IgD-negative memory B cell (primary cell): ENCODE measurements at regions not wholly inside any gene's neighbourhood (a gene's known extent, or its start where the extent isn't known, plus 50 kb on each side); places are given as distances from the start of the nearest gene placed in this dataset.

Experiments used
- H3K27ac Mint-ChIP-seq, 3 donors: one replicate each; pipeline ENCODE4 v1.8.0; 2020 to 2022; ENCODE audit warnings: mild to moderate bottlenecking in 3 of 3, mixed read lengths in 3 of 3, moderate library complexity in 1 of 3
- H3K27me3 Mint-ChIP-seq: one replicate; pipeline ENCODE4 v1.8.0; 2021; ENCODE audit warnings: mixed read lengths
- H3K36me3 Mint-ChIP-seq: one replicate; pipeline ENCODE4 v1.8.0; 2020; ENCODE audit warnings: mild to moderate bottlenecking, mixed read lengths
- H3K4me1 Mint-ChIP-seq, 3 donors: one replicate each; pipeline ENCODE4 v1.8.0; 2020 to 2022; ENCODE audit warnings: mixed read lengths in 3 of 3, mild to moderate bottlenecking in 1 of 3
- H3K4me3 Mint-ChIP-seq, 4 donors: one replicate each; pipeline ENCODE4 v1.8.0; 2020 to 2022; ENCODE audit warnings: mild to moderate bottlenecking in 4 of 4, mixed read lengths in 4 of 4, moderate library complexity in 3 of 4
- H3K9me3 Mint-ChIP-seq, 3 donors: one replicate each; pipeline ENCODE4 v1.8.0; 2020 to 2021; ENCODE audit warnings: mixed read lengths in 3 of 3, mild to moderate bottlenecking in 1 of 3

DNA sequence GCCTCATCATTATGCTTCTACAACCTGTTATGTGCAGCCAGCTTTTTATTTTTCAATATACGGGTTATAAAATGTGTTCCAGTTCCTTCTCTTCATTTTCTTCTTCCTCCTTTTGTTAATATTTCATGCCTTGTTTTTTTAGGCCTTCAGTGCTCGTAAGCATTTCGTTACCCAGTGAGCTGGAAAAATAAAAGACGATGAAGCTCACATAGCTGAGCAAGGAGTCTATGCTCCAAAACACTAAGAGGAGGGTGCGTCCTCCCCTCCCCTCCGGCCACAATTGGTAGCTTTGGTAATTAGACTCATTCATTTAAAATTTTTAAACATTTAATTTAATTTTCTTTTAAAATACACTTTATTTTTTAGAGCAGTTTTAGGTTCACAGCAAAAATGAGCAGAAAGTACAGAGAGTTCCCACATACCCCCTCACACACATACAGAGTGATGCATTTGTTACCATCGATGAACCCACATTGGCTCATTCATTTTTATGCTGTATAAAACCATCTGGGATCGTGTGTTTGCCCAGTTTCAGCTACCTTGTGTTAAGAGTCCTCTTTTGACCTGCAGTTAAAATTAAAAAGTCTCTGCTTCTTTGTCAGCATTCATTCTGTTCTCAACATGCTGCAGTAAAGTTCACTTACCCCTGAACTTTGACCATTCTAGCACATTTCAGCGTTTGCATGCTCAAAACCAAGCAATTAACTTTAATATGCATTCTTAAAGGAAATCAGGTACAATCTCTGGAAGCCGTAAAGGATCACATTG lies 223.9 kb downstream of the LACC1 start:
- Mint-ChIP-seq H3K27me3 (peaks cover 1% of the 10 kb centered on the region), H3K4me3 (no peak overlapping the region), H3K9me3 (peaks cover 3 to 9% (median 8%) of the 10 kb centered on the region in 3 donors)

DNA sequence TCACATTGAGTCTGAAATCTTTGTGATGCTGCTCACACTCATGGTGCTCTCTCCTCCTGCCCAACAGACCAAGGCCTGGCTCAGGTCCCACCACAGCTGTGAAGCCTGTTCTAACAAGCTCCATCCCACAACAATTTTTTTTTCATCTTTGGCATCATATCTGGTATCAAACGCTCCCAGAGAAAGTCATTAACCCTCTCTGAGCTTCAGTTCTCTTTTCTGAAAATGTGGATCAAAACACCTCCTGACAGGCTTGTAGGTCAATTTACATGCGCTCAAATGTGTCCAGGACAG lies 224.4 kb downstream of the LACC1 start:
- H3K4me1 Mint-ChIP-seq, result peaks cover 0 to 1% (median 0%) of the 10 kb centered on the region in 3 donors
- H3K36me3 Mint-ChIP-seq, result no peaks in the 10 kb centered on the region
- peaks cover 1% of the 10 kb centered on the region for H3K27me3 Mint-ChIP-seq
- H3K9me3 Mint-ChIP-seq, result peaks cover 3 to 9% (median 8%) of the 10 kb centered on the region in 3 donors
- H3K4me3 Mint-ChIP-seq, result peak overlapping the region in 1 of 4 donors; percentile 29
- H3K27ac Mint-ChIP-seq, result no peak overlapping the region

More for the DNA sequence above, 223.9 kb downstream of the LACC1 start:
- peaks cover 0 to 1% (median 0%) of the 10 kb centered on the region in 3 donors for H3K4me1 Mint-ChIP-seq
- H3K36me3 Mint-ChIP-seq, result no peaks in the 10 kb centered on the region
- H3K27ac Mint-ChIP-seq, result no peak overlapping the region

DNA sequence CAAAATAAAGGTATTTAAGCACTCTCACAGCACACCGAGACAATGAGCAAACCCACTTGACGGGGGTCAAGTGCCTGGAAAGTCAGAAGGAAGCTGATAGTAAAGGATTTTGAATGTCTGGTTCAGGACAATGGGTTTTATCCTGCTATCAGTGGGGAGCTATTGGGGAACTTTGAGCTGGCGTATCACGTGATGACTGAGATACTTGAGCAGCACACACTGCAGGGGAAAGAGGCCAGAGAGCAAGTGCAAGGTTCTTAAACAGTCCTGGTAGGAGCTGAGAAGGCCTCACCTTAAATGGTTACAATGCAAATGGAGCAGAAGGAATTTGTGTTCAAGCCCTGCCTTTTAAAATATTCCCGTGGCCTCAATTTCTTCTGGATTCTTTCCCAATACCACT lies 225.3 kb downstream of the LACC1 start:
- Mint-ChIP-seq H3K27ac (no peak overlapping the region), H3K27me3 (peaks cover 5% of the 10 kb centered on the region), H3K4me1 (peaks cover 0 to 1% (median 0%) of the 10 kb centered on the region in 3 donors), H3K9me3 (peaks cover 3 to 9% (median 8%) of the 10 kb centered on the region in 3 donors), H3K4me3 (no peak overlapping the region), H3K36me3 (no peaks in the 10 kb centered on the region)

DNA sequence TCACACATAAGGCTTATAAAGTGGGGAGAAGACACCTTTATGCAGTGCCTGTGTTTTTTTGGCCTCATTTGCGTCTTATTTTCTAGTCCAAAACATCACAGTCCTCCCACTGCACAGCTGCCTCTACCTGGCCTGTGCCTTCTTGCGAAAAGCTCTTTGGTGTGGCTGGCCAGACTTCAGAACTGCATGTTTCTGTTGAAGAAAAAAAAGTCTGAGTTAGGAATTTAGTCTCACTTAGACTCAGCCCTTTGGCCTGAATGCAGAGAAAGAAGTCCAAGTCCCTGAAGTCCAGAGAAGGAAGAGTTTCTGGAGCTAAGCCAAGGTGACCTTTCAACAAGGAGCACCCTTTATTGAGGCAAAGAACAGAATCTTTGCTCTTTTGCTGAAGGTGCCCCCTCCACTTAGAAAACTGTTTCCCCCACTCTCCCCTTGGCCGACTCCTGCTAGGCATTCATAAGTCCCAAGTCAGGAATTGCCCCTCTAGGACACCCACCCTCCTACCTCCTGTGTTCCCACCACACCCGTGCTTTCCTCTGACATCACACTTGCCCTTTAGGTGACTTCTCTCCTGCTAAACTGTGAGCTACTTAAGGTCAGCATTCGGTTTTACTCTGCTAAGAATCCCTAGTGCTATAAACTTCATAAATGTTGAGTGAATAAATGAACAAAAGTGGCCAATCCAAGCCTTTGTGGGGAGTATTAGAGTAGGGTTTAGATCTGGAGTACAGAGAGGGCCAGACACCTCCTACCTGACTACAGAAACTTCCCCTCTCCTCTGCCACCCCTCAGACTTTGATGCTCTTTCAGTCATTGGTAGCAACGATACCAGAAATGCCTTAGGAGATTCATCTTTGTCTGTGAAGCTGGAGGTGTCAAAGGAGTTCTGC lies 226.8 kb downstream of the LACC1 start:
- H3K4me3 Mint-ChIP-seq, result no peak overlapping the region
- no peak overlapping the region for H3K27ac Mint-ChIP-seq
- no peaks in the 10 kb centered on the region for H3K36me3 Mint-ChIP-seq
- peaks cover 3 to 5% (median 4%) of the 10 kb centered on the region in 3 donors for H3K9me3 Mint-ChIP-seq
- peaks cover 5% of the 10 kb centered on the region for H3K27me3 Mint-ChIP-seq
- peaks cover 0 to 1% (median 0%) of the 10 kb centered on the region in 3 donors for H3K4me1 Mint-ChIP-seq

DNA sequence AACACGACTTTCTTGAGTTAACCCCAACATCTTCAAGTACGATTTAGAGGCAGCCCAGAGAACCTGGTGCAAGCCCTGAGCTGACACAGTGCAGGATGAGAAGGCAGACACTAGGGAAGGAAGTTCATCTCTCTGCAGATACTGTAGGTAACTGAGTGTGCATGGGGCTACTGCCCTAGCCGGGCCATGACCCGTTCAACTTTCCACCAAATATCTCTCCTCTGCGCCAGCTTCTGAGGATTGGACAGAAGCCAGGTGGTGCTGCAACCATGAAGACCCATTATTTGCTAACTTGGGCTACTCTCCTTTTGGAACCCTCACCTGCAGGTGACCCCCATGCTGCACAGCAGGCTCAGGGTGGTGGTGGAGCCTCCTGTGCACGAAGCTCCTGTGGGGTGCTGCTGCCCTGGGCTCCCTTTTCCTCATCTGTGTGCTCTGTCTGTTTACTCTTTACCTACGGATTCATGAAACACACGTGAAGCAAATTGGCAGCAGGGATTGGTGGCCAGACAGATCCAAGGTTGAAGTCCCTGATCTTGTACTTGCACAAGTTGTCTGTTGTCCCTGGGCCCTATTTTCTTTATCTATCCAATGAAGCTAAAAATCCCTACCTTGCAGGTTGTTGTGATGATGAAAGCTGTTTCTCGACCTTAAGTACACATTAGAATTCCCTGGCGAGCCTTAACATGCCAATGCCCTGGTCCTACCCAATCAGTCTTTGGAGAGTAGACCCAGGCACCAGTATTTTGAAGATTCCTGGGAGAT lies 227.8 kb downstream of the LACC1 start:
- Mint-ChIP-seq H3K27ac (no peak overlapping the region), H3K27me3 (peaks cover 5% of the 10 kb centered on the region), H3K9me3 (peaks cover 0 to 2% (median 0%) of the 10 kb centered on the region in 3 donors), H3K36me3 (no peaks in the 10 kb centered on the region), H3K4me3 (no peak overlapping the region), H3K4me1 (peaks cover 0 to 1% (median 0%) of the 10 kb centered on the region in 3 donors)

DNA sequence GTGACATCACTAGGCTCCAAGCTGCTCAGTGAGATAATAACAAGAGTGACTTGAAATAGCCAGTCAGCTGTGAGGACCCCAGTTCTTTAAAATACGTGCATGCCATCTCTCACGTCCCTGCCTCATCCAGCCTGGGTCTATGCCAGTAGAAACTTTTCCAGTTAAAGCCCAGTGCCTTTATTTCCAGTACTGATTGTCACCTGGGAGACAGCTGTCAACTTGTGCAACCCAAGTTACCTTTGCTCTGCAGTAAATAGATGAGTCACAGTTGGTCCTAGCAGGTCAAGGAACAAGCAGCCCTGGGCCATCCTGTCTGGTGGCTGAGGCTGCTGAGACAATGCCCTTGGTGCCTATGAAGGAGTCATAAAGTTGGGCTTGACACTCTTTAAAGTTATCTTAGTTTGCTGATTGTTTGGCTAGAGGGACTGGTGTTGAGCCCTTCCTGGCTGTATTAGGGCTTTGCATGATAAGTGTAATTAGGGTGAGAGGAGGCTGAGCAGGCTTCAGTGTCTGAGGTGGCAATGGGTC lies 228.7 kb downstream of the LACC1 start:
- Mint-ChIP-seq H3K27me3 (peaks cover 5% of the 10 kb centered on the region), H3K27ac (no peak overlapping the region), H3K4me1 (peaks cover 0 to 1% (median 0%) of the 10 kb centered on the region in 3 donors), H3K4me3 (no peak overlapping the region), H3K9me3 (peaks cover 0 to 2% (median 0%) of the 10 kb centered on the region in 3 donors), H3K36me3 (no peaks in the 10 kb centered on the region)

DNA sequence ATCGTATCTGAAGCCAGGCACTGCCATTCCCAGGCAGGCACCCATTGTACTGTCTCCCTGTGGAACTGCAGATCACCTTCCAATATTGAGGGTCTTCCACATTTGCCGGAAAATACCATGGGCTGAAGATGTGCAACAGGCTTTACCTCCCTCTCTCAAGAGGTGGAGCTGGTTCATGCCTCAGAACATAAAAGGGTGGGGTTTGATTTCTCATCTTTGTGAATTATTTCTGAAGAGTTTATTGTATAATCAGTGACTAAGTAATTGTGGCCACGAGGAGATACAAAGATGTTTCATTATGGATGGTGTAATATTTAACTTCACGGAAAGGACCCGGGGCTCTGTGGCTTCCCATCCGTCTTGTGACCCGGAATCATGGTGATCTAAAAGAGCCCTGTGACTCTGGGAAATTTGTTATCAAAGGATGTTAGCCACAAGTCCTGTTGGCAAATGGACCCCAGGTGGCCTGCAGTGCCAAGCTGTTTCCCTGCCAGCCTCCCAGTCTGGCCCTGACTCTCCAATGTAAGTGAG lies 230.5 kb downstream of the LACC1 start:
- Mint-ChIP-seq H3K27me3 (peaks cover 5% of the 10 kb centered on the region), H3K4me1 (no peaks in the 10 kb centered on the region), H3K9me3 (peaks cover 0 to 1% (median 0%) of the 10 kb centered on the region in 3 donors), H3K27ac (no peak overlapping the region), H3K36me3 (no peaks in the 10 kb centered on the region), H3K4me3 (no peak overlapping the region)

DNA sequence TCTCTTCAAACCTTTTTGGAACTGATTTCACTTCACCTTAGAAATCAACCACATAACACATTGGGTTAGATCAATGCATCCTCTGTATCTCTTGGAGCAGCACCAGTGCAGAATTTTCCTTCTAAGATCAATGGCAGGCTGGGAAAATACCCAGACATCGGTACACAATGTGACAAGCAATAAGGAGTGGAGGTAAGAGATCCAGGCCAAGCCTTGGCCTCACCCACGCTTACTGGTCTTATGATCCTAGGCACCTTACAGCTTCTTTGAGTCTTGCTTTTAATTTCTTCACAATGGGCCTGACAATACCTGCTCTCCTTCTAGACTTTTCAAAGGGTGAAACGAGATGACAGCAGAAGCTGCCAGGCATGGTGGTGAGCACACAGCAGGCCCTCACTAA lies 232.0 kb downstream of the LACC1 start:
- Mint-ChIP-seq H3K4me1 (peaks cover 0 to 6% (median under 1%) of the 10 kb centered on the region in 3 donors), H3K4me3 (no peak overlapping the region), H3K27me3 (peaks cover 5% of the 10 kb centered on the region), H3K36me3 (no peaks in the 10 kb centered on the region), H3K27ac (no peak overlapping the region), H3K9me3 (peaks cover 0 to 1% (median 0%) of the 10 kb centered on the region in 3 donors)

DNA sequence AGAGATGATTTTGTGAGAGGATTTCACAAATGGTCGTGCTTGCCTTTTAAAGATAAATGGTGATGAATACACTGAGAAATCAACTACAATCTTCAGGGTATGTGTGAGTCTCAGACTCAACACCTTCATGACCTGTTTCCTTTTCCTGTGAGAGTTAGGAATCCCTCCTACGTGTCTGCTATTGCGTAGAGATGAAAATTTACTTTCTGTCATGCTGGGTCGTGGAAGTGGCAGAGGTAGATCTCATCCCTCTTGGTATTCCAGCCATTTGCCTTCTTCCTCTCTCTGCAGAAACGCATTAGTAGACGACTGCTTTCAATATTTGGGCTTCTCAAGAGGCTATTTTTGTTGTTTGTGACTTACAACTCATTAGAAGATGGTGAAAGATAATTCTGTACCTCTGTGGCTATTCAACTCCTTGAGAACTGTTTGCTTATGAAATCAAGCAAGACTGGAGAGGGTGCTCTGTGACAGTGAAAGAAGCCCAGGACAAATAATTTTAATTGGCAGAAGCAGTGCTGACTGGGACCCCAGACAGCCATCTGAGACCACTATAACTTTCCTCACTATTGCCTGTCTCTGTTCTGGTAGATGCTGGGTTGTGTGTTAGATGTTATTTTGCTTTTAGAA lies 233.1 kb downstream of the LACC1 start:
- H3K4me3 Mint-ChIP-seq, result no peak overlapping the region
- H3K36me3 Mint-ChIP-seq, result no peaks in the 10 kb centered on the region
- H3K27ac Mint-ChIP-seq, result no peak overlapping the region
- peaks cover 0 to 1% (median 0%) of the 10 kb centered on the region in 3 donors for H3K9me3 Mint-ChIP-seq
- peaks cover 5 to 12% (median 10%) of the 10 kb centered on the region in 3 donors for H3K4me1 Mint-ChIP-seq
- peaks cover 5% of the 10 kb centered on the region for H3K27me3 Mint-ChIP-seq

DNA sequence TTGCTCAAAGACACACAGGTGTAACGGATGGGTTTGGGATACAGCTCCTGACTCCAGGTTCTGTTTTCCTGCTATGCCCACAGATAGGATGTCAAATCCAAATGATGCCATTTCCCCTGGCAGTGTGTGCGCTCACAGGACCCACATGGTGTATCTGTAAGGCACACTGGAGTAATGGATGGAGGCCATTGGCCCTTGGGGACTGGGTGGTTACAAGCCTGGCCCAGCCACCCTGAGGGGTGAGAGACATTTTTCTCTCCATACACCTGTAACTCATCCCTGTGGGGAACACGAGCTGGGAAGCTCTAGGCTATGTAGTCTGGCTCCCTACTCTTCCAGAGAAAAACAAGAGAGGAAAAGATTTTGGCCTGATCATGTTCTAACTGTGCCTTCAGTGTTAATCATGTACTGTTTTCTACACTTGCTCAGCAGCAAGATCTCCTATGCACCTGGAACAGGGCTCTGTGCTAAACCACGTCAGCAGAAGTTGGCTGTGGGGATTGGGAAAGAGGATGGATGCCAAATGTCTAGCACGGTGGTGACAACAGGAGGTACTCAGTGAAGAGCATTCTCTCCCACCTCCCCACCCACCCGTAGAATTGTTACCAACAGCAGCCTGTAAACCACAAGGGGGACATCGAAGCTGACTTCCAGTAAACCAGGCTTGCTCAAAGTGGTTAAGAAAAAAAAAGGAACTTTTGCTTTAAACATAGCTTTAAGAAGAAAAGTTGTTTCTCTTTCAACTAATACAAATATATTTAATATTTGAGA lies 237.0 kb downstream of the LACC1 start:
- peak overlapping the region in 2 of 4 donors; percentile 51 to 58 for H3K4me3 Mint-ChIP-seq

DNA sequence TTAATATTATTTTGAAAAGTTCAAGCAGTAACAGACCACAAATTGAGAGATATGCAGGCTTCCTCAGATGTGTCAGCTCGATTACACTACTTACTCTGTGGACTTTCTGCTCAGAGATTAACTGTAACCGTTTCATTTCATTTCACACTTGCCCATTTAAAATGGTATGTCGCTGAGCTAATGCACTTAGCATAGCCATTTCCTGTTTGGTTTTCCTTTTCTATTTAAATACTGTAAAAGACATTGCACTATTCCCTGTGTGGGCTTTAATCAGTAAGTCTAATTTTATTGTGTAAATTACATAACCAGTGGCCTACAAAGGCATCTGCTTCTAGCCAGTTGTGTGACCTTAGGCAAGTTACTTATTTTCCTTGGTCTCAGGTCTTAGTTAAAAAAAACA lies 237.6 kb downstream of the LACC1 start:
- Mint-ChIP-seq H3K36me3 (no peaks in the 10 kb centered on the region), H3K27ac (no peak overlapping the region), H3K4me3 (peak overlapping the region in 1 of 4 donors; percentile 63), H3K4me1 (peaks cover 7 to 21% (median 15%) of the 10 kb centered on the region in 3 donors), H3K27me3 (no peaks in the 10 kb centered on the region), H3K9me3 (peaks cover 0 to 1% (median 0%) of the 10 kb centered on the region in 3 donors)

More for the DNA sequence above, 237.0 kb downstream of the LACC1 start:
- H3K9me3 Mint-ChIP-seq, result peaks cover 0 to 1% (median 0%) of the 10 kb centered on the region in 3 donors
- no peaks in the 10 kb centered on the region for H3K36me3 Mint-ChIP-seq
- H3K27ac Mint-ChIP-seq, result no peak overlapping the region
- H3K27me3 Mint-ChIP-seq, result no peaks in the 10 kb centered on the region
- peaks cover 7 to 21% (median 15%) of the 10 kb centered on the region in 3 donors for H3K4me1 Mint-ChIP-seq

DNA sequence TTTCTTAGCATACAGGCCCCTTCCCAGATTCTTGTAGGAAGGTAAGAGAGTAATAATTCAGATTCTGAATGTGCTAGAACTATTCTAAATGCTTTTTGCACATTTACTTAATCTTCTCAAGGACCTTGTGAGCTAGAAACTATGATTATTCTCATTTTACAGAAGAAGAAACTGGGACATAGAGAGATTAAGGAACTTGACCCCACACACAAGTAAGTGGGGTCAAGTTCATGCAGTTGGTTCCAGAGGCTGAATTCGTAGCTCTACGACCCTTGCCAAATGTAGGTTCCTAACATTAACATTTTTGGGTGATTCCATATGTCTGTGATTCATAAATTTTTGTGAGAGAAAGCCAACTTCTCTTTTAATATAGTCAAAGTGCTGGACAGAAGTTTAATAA lies 238.1 kb downstream of the LACC1 start:
- H3K9me3 Mint-ChIP-seq, result peaks cover 0 to 1% (median 0%) of the 10 kb centered on the region in 3 donors
- H3K4me1 Mint-ChIP-seq, result peaks cover 7 to 21% (median 15%) of the 10 kb centered on the region in 3 donors
- H3K27ac Mint-ChIP-seq, result no peak overlapping the region
- peak overlapping the region in 1 of 4 donors; percentile 63 for H3K4me3 Mint-ChIP-seq
- no peaks in the 10 kb centered on the region for H3K36me3 Mint-ChIP-seq
- no peaks in the 10 kb centered on the region for H3K27me3 Mint-ChIP-seq

DNA sequence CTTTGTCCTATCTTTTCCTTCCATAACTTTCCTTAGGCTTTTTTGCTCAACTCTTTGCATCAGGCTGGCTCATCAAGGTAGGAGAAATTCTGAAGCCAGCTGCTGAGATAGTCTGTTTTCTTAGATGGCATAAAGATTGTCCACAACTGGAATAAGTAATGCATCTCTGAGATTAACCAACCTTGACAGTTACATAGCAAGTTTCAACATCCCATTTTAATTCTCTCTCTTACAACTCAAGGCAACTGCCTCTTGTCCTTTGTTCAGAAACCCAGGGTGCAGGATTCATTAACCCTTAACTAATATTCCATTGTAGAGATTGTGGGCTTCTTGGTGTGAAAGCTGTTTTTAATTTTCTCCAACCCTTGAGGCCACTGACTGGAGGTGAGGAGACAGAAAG lies 239.2 kb downstream of the LACC1 start:
- Mint-ChIP-seq H3K27me3 (no peaks in the 10 kb centered on the region), H3K4me3 (no peak overlapping the region), H3K27ac (no peak overlapping the region), H3K4me1 (peaks cover 9 to 21% (median 15%) of the 10 kb centered on the region in 3 donors), H3K36me3 (peaks cover 3% of the 10 kb centered on the region), H3K9me3 (peaks cover 3 to 8% (median 3%) of the 10 kb centered on the region in 3 donors)
